Loucy (cell line): ENCODE measurements at regions not wholly inside any gene's neighbourhood (a gene's known extent, or its start where the extent isn't known, plus 50 kb on each side); places are given as distances from the start of the nearest gene placed in this dataset.

Experiments
- H2AFZ ChIP-seq: fragments of 200-600 bp; sonication (generic); 2 replicates; pipeline ENCODE4 v1.6.0; 2016; ENCODE audit warnings: antibody characterized with exemption, mild to moderate bottlenecking, low read length, moderate library complexity
- H3F3A ChIP-seq: fragments of 200-600 bp; 2 replicates; pipeline ENCODE4 v1.6.0; 2016; ENCODE audit warnings: antibody characterized with exemption, low read depth, mild to moderate bottlenecking
- H3K27me3 ChIP-seq: fragments of 200-600 bp; sonication (generic); 2 replicates; pipeline ENCODE4 v1.6.1; 2014; ENCODE audit warnings: low read length, mild to moderate bottlenecking; ENCODE audit not compliant: insufficient read depth, poor library complexity, severe bottlenecking
- H3K36me3 ChIP-seq: fragments of 200-600 bp; sonication (generic); 2 replicates; pipeline ENCODE4 v1.6.1; 2016; ENCODE audit warnings: low read length; ENCODE audit not compliant: insufficient read depth
- H3K4me1 ChIP-seq: fragments of 200-600 bp; sonication (generic); 2 replicates; pipeline ENCODE4 v1.5.1; 2014; ENCODE audit warnings: low read length, mild to moderate bottlenecking; ENCODE audit not compliant: insufficient read depth, poor library complexity, severe bottlenecking
- H3K4me2 ChIP-seq: fragments of 200-600 bp; sonication (generic); 2 replicates; pipeline ENCODE4 v1.6.0; 2014; ENCODE audit warnings: antibody characterized with exemption, low read length, low read depth, mild to moderate bottlenecking; ENCODE audit not compliant: poor library complexity, severe bottlenecking
- H3K4me3 ChIP-seq: fragments of 200-600 bp; sonication (generic); 2 replicates; pipeline ENCODE4 v1.5.1; 2014; ENCODE audit warnings: low read length, mild to moderate bottlenecking, mixed read lengths; ENCODE audit not compliant: poor library complexity, severe bottlenecking
- H3K79me2 ChIP-seq: fragments of 200-600 bp; sonication (generic); 2 replicates; pipeline ENCODE4 v1.6.1; 2014; ENCODE audit warnings: low read length; ENCODE audit not compliant: insufficient read depth
- H3K9ac ChIP-seq: fragments of 200-600 bp; sonication (generic); 2 replicates; pipeline ENCODE4 v1.6.0; 2014; ENCODE audit warnings: mild to moderate bottlenecking, low read depth, low read length, moderate library complexity; ENCODE audit not compliant: poor library complexity, severe bottlenecking
- H3K9me2 ChIP-seq: fragments of 200-600 bp; sonication (generic); replicated peaks from 2 replicates; pipeline ENCODE4 v1.6.1; 2016; ENCODE audit warnings: low read depth, low read length, mixed read lengths
- H3K9me3 ChIP-seq: fragments of 200-600 bp; sonication (generic); 2 replicates; pipeline ENCODE4 v1.6.1; 2014; ENCODE audit warnings: mild to moderate bottlenecking, antibody characterized with exemption, low read length, low read depth; ENCODE audit not compliant: insufficient read depth
- H4K20me1 ChIP-seq: fragments of 200-600 bp; sonication (generic); 2 replicates; pipeline ENCODE4 v1.6.0; 2014; ENCODE audit warnings: antibody characterized with exemption, low read length, mild to moderate bottlenecking; ENCODE audit not compliant: insufficient read depth, poor library complexity, severe bottlenecking
- EZH2phosphoT487 ChIP-seq: fragments of 200-600 bp; IDR thresholded peaks from 2 replicates; pipeline ENCODE4 v1.6.1; 2018; ENCODE audit warnings: antibody characterized with exemption, mild to moderate bottlenecking, moderate library complexity, borderline replicate concordance
- TF ChIP-seq, protein P1 (sequence below): fragments of 200-600 bp; sonication (generic); conservative IDR thresholded peaks from 2 replicates; pipeline ENCODE4 v1.5.1; 2014; ENCODE audit warnings: mild to moderate bottlenecking, antibody characterized with exemption, low read length

DNA sequence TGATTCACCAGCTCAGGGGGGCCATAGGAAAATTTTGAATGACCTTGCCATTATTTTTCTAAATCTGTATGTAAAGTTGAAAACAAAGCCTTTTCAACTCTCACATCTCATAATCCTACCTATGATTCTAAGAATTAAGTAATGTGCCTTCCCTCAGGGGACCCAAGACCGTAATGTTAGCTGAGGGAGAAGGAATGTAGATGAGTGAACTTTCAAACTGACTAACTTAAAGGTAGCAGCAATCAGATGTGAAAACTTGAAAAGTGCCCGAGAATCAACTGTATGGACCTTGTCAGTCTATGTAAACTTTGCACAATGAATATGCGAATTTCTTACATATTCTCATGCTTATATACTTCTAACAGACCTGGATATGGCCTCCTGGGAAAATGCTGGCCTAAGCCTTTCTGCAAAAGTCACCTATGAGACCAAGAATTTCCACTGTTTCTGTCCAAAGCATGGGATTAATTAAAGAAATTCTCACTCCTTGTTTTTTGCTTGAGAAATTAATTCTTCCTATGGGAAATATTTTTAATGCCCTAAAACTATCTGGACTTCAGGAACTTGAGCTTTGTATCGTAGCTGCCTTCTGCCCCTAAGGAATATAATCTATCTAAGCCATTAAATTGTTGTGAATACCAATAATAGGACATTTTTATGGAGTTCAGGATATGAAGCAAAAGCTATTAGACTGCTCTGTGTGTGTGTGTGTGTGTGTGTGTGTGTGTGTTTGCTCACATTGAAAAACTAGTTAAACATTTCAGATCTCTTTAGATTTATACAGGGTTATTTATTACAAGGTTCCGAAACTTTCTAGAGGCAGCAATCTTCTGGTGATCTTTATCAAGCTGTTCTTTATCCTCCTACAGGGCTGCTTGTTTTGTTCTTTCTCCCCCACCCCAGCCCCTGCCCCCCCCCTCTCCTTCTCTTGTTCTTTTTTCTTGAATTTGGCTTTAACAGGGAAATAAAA is 169.1 kb upstream of the CLINT1 start:
- Histone ChIP-seq H3F3A (no peaks in the 10 kb centered on the region), H3K9me3 (no peaks in the 10 kb centered on the region), H3K9ac (no peak overlapping the region), H3K9me2 (no peaks in the 10 kb centered on the region), H3K36me3 (no peaks in the 10 kb centered on the region), H3K27me3 (no peaks in the 10 kb centered on the region), H4K20me1 (no peaks in the 10 kb centered on the region), H3K4me3 (no peak overlapping the region), H2AFZ (no peak overlapping the region), H3K79me2 (no peaks in the 10 kb centered on the region), H3K4me1 (no peaks in the 10 kb centered on the region), H3K4me2 (no peak overlapping the region)
- TF ChIP-seq, protein P1, sequence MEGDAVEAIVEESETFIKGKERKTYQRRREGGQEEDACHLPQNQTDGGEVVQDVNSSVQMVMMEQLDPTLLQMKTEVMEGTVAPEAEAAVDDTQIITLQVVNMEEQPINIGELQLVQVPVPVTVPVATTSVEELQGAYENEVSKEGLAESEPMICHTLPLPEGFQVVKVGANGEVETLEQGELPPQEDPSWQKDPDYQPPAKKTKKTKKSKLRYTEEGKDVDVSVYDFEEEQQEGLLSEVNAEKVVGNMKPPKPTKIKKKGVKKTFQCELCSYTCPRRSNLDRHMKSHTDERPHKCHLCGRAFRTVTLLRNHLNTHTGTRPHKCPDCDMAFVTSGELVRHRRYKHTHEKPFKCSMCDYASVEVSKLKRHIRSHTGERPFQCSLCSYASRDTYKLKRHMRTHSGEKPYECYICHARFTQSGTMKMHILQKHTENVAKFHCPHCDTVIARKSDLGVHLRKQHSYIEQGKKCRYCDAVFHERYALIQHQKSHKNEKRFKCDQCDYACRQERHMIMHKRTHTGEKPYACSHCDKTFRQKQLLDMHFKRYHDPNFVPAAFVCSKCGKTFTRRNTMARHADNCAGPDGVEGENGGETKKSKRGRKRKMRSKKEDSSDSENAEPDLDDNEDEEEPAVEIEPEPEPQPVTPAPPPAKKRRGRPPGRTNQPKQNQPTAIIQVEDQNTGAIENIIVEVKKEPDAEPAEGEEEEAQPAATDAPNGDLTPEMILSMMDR = no peak
- no peak for TF ChIP-seq EZH2phosphoT487

- Histone ChIP-seq H3F3A (no peaks in the 10 kb centered on the region), H3K4me3 (no peak overlapping the region), H4K20me1 (no peaks in the 10 kb centered on the region), H3K36me3 (no peaks in the 10 kb centered on the region), H3K27me3 (no peaks in the 10 kb centered on the region), H3K9me3 (no peaks in the 10 kb centered on the region), H3K4me2 (no peak overlapping the region), H3K9ac (no peak overlapping the region), H2AFZ (no peak overlapping the region), H3K79me2 (no peaks in the 10 kb centered on the region), H3K4me1 (no peaks in the 10 kb centered on the region), H3K9me2 (no peaks in the 10 kb centered on the region)
- TF ChIP-seq, protein P1 = no peak
- TF ChIP-seq EZH2phosphoT487 = no peak
Measured at GRCh38 chr5:158026304-158027031, 167.5 kb upstream of the CLINT1 start.

GRCh38 chr5:158023266-158023665 is 164.3 kb upstream of the CLINT1 start:
- no peaks in the 10 kb centered on the region for H3K9me2 ChIP-seq
- no peaks in the 10 kb centered on the region for H3K79me2 ChIP-seq
- H3K36me3 ChIP-seq = no peaks in the 10 kb centered on the region
- H3K4me2 ChIP-seq = no peak overlapping the region
- H3K4me3 ChIP-seq = no peak overlapping the region
- no peaks in the 10 kb centered on the region for H3K27me3 ChIP-seq
- no peak overlapping the region for H2AFZ ChIP-seq
- no peaks in the 10 kb centered on the region for H3F3A ChIP-seq
- H3K9me3 ChIP-seq = no peaks in the 10 kb centered on the region
- H3K4me1 ChIP-seq = no peaks in the 10 kb centered on the region
- H3K9ac ChIP-seq = no peak overlapping the region
- H4K20me1 ChIP-seq = no peaks in the 10 kb centered on the region
- no peak for TF ChIP-seq EZH2phosphoT487
- TF ChIP-seq, protein P1 = no peak
